HG03575 (cell line): ENCODE measurements at regions not wholly inside any gene's neighbourhood (a gene's known extent, or its start where the extent isn't known, plus 50 kb on each side); places are given as distances from the start of the nearest gene placed in this dataset.
"Not testable (repeated sequence)": the region's sequence is repeated elsewhere in the genome, so short reads cannot be mapped to it uniquely, and the experiment has no call there.

Source experiments
- ATAC-seq: cut with Tn5 transposase; IDR thresholded peaks from one replicate; pipeline ENCODE4 v1.9.1; 2021; ENCODE audit not compliant: unreplicated experiment, insufficient number of reproducible peaks, low FRiP score; ENCODE audit errors: extremely low read depth

GRCh38 chr15:69919816-69920215, 177.9 kb downstream of the TLE3 start:
- no peak for ATAC-seq

- ATAC-seq = no peak
These were observed 177.5 kb downstream of the TLE3 start for GRCh38 chr15:69920221-69920620.

- no peak for ATAC-seq
These were observed 175.8 kb downstream of the TLE3 start for GRCh38 chr15:69921626-69922619.

GRCh38 chr15:69924531-69924930, 173.2 kb downstream of the TLE3 start:
- ATAC-seq = no peak

GRCh38 chr15:69926006-69926405, 171.7 kb downstream of the TLE3 start:
- ATAC-seq = no peak

- no peak for ATAC-seq
These were observed 171.0 kb downstream of the TLE3 start for GRCh38 chr15:69926721-69927120.

GRCh38 chr15:69928890-69929289, 168.8 kb downstream of the TLE3 start:
- not testable (repeated sequence) for ATAC-seq

GRCh38 chr15:69929905-69930630, 167.6 kb downstream of the TLE3 start:
- ATAC-seq = no peak

GRCh38 chr15:69930754-69931153, 167.0 kb downstream of the TLE3 start:
- no peak for ATAC-seq

GRCh38 chr15:69931156-69931555, 166.6 kb downstream of the TLE3 start:
- ATAC-seq = no peak

GRCh38 chr15:69934607-69935006, 163.1 kb downstream of the TLE3 start:
- ATAC-seq = no peak

GRCh38 chr15:69939513-69940440, 157.9 kb downstream of the TLE3 start:
- ATAC-seq = no peak

- ATAC-seq = no peak
These were observed 157.0 kb downstream of the TLE3 start for GRCh38 chr15:69940441-69941300.

- no peak for ATAC-seq
These were observed 156.5 kb downstream of the TLE3 start for GRCh38 chr15:69941301-69941605.

- ATAC-seq = no peak
These were observed 155.8 kb downstream of the TLE3 start for GRCh38 chr15:69941706-69942495.

GRCh38 chr15:69943637-69944036, 154.1 kb downstream of the TLE3 start:
- no peak for ATAC-seq

- no peak for ATAC-seq
These were observed 152.0 kb downstream of the TLE3 start for GRCh38 chr15:69945729-69946128.

- no peak for ATAC-seq
These were observed 150.8 kb downstream of the TLE3 start for GRCh38 chr15:69946870-69947269.
